ENCODE measurements at regions not wholly inside any gene's neighbourhood (a gene's known extent, or its start where the extent isn't known, plus 50 kb on each side); places are given as distances from the start of the nearest gene placed in this dataset.

GRCh38 chr4:46656071-46656470, 253.0 kb downstream of the COX7B2 start:
- intact Hi-C loops (cut with micrococcal nuclease) = no loop called here
- H3K4me1 Mint-ChIP-seq = no peaks in the 10 kb centered on the region
- Histone ChIP-seq H3K4me1 (ENCODE audit: control insufficient read depth in 1 of 2, insufficient read depth in 2 of 2, low read length in 2 of 2) (no peaks in the 10 kb centered on the region), H3K79me2 (ENCODE audit: insufficient read depth, low read length) (no peaks in the 10 kb centered on the region), H3K9me3 (replicated peaks in 1 of 2; ENCODE audit: control insufficient read depth in 1 of 2, insufficient read depth in 1 of 2, low read length in 2 of 2) (no peaks in the 10 kb centered on the region), H3K36me3 (replicated peaks in 1 of 2; ENCODE audit: control insufficient read depth in 1 of 2, insufficient read depth in 2 of 2, low read length in 2 of 2) (no peaks in the 10 kb centered on the region), H3K27me3 (ENCODE audit: control insufficient read depth in 2 of 2, insufficient read depth in 2 of 2, low read length in 2 of 2) (no peaks in the 10 kb centered on the region), H2AFZ (ENCODE audit: insufficient read depth, low read depth, low read length, poor library complexity, severe bottlenecking) (no peak overlapping the region), H4K20me1 (ENCODE audit: insufficient read depth, low read length) (no peaks in the 10 kb centered on the region), H3K4me2 (replicated peaks; ENCODE audit: extremely low read depth, low read length, poor library complexity, severe bottlenecking) (no peak overlapping the region), H3K4me3 (replicated peaks in 1 of 3; ENCODE audit: low read depth in 2 of 3, low read length in 3 of 3) (no peak overlapping the region), H3K9ac (ENCODE audit: insufficient read depth, low read length, poor library complexity, severe bottlenecking) (no peak overlapping the region), H3K27ac (ENCODE audit: low read depth in 1 of 2, low read length in 2 of 2) (no peak overlapping the region)
- TF ChIP-seq CTCF (IDR thresholded peaks at IDR 0.05) = no peak
- peaks cover 0 to 2% (median 0%) of the 10 kb centered on the region in 3 donors for H3K27me3 Mint-ChIP-seq (ENCODE audit: low read depth in 3 of 3)
- no peak overlapping the region for H3K4me3 Mint-ChIP-seq
- peaks cover 0 to 10% (median 0%) of the 10 kb centered on the region in 7 donors for H3K9me3 Mint-ChIP-seq
- H3K36me3 Mint-ChIP-seq = no peaks in the 10 kb centered on the region
- 100% methylated on average over 1 of the region's 3 CpGs for WGBS (ENCODE audit: insufficient coverage)
- no peak for DNase-seq
- H3K27ac Mint-ChIP-seq = no peak overlapping the region

- Histone ChIP-seq H3K36me3 (replicated peaks in 1 of 2; ENCODE audit: control insufficient read depth in 1 of 2, insufficient read depth in 2 of 2, low read length in 2 of 2) (no peaks in the 10 kb centered on the region), H3K27ac (ENCODE audit: low read depth in 1 of 2, low read length in 2 of 2) (no peak overlapping the region), H3K4me2 (replicated peaks; ENCODE audit: extremely low read depth, low read length, poor library complexity, severe bottlenecking) (no peak overlapping the region), H3K9ac (ENCODE audit: insufficient read depth, low read length, poor library complexity, severe bottlenecking) (no peak overlapping the region), H3K4me1 (ENCODE audit: control insufficient read depth in 1 of 2, insufficient read depth in 2 of 2, low read length in 2 of 2) (no peaks in the 10 kb centered on the region), H3K4me3 (replicated peaks in 1 of 3; ENCODE audit: low read depth in 2 of 3, low read length in 3 of 3) (no peak overlapping the region), H3K9me3 (replicated peaks in 1 of 2; ENCODE audit: control insufficient read depth in 1 of 2, insufficient read depth in 1 of 2, low read length in 2 of 2) (no peaks in the 10 kb centered on the region), H4K20me1 (ENCODE audit: insufficient read depth, low read length) (no peaks in the 10 kb centered on the region), H2AFZ (ENCODE audit: insufficient read depth, low read depth, low read length, poor library complexity, severe bottlenecking) (no peak overlapping the region), H3K79me2 (ENCODE audit: insufficient read depth, low read length) (no peaks in the 10 kb centered on the region), H3K27me3 (ENCODE audit: control insufficient read depth in 2 of 2, insufficient read depth in 2 of 2, low read length in 2 of 2) (no peaks in the 10 kb centered on the region)
- H3K27me3 Mint-ChIP-seq (ENCODE audit: low read depth in 3 of 3) = peaks cover 0 to 2% (median 0%) of the 10 kb centered on the region in 3 donors
- H3K4me1 Mint-ChIP-seq = no peaks in the 10 kb centered on the region
- no peak for DNase-seq
- H3K36me3 Mint-ChIP-seq = no peaks in the 10 kb centered on the region
- intact Hi-C loops (cut with micrococcal nuclease) = no loop called here
- no peak overlapping the region for H3K4me3 Mint-ChIP-seq
- 87% methylated on average over 4 of the region's 4 CpGs for WGBS (ENCODE audit: insufficient coverage)
- H3K27ac Mint-ChIP-seq = no peak overlapping the region
- H3K9me3 Mint-ChIP-seq = peaks cover 0 to 10% (median 2%) of the 10 kb centered on the region in 7 donors
- TF ChIP-seq CTCF (IDR thresholded peaks at IDR 0.05) = no peak
These were observed 255.2 kb downstream of the COX7B2 start for GRCh38 chr4:46653842-46654241.

Measured in CD14-positive monocyte (primary cell).